A549 (cell line): ENCODE measurements at regions not wholly inside any gene's neighbourhood (a gene's known extent, or its start where the extent isn't known, plus 50 kb on each side); places are given as distances from the start of the nearest gene placed in this dataset.

Experiments
- CTCF ChIP-seq: fragments of >200 bp; sonication (Bioruptor Twin); formaldehyde crosslinking; IDR thresholded peaks from 3 replicates; pipeline ENCODE4 v1.5.1; 2016
- EP300 ChIP-seq, 2 experiments: fragments of >200 bp; sonication (Bioruptor Twin); formaldehyde crosslinking; IDR thresholded peaks; 2 replicates in 1 of 2; 3 replicates in 1 of 2; pipeline ENCODE4 v1.6.1; 2016 to 2017
- MAFK ChIP-seq: fragments of 450-650 bp; IDR thresholded peaks from 2 replicates; pipeline ENCODE4 v1.6.1; 2014; ENCODE audit not compliant: partially characterized antibody
- POLR2A ChIP-seq: IDR thresholded peaks from 2 replicates; pipeline ENCODE4 v1.6.1; 2012; ENCODE audit warnings: mild to moderate bottlenecking, low read length

DNA sequence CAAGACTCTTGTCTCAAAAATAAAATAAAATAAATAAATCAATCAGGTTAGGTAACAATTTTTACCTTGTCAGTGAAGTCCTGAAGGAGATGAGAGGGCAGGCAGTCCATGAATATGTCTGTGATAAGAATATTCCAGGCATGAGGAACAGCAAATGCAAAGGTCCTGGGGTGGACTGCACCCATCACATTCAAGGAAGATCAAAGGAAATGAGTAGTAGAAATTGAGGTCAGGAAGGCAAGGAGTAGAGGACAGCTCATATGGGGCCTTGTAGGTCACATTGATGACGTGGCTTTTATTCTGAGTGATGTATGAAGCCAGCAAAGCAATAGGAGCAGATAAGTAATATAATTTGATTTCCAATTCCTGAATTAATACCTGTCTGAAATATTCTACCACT, 76.5 kb upstream of the TCF7L2 start:
- TF ChIP-seq EP300 (IDR thresholded peaks at IDR 0.05) (no peak), POLR2A (no peak), CTCF (no peak), MAFK (no peak)
